Effector CD4-positive, alpha-beta T cell (primary cell): ENCODE measurements at regions not wholly inside any gene's neighbourhood (a gene's known extent, or its start where the extent isn't known, plus 50 kb on each side); places are given as distances from the start of the nearest gene placed in this dataset.
A peak's percentile ranks its signal among the peaks of the same experiment; 100 is the strongest.
"Not testable (repeated sequence)": the region's sequence is repeated elsewhere in the genome, so short reads cannot be mapped to it uniquely, and the experiment has no call there.

ENCODE experiments used
- DNase-seq: peaks from one replicate; pipeline ENCODE4 v3.0.0-alpha.2; 2020

GRCh38 chr1:101121975-101122374 is 96.4 kb upstream of the DPH5 start:
- DNase-seq = no peak

GRCh38 chr1:101121504-101121903 is 95.9 kb upstream of the DPH5 start:
- DNase-seq = no peak

- no peak for DNase-seq
Measured at GRCh38 chr1:101120868-101121267, 95.3 kb upstream of the DPH5 start.

- DNase-seq = no peak
Measured at GRCh38 chr1:101119289-101119688, 93.7 kb upstream of the DPH5 start.

- no peak for DNase-seq
Measured at GRCh38 chr1:101116006-101116405, 90.4 kb upstream of the DPH5 start.

GRCh38 chr1:101115112-101115511 is 89.5 kb upstream of the DPH5 start:
- DNase-seq = no peak

GRCh38 chr1:101114128-101114527 is 88.5 kb upstream of the DPH5 start:
- DNase-seq = not testable (repeated sequence)

GRCh38 chr1:101112051-101112780 is 86.6 kb upstream of the DPH5 start:
- DNase-seq = peak; percentile 73

GRCh38 chr1:101111461-101111860 is 85.9 kb upstream of the DPH5 start:
- no peak for DNase-seq

GRCh38 chr1:101109791-101110190 is 84.2 kb upstream of the DPH5 start:
- no peak for DNase-seq

GRCh38 chr1:101108111-101108500 is 82.5 kb upstream of the DPH5 start:
- DNase-seq = no peak

GRCh38 chr1:101107496-101108110 is 82.0 kb upstream of the DPH5 start:
- DNase-seq = no peak

GRCh38 chr1:101105877-101106276 is 80.3 kb upstream of the DPH5 start:
- DNase-seq = no peak

- no peak for DNase-seq
Measured at GRCh38 chr1:101102426-101103156, 77.0 kb upstream of the DPH5 start.

- no peak for DNase-seq
Measured at GRCh38 chr1:101101360-101101759, 75.8 kb upstream of the DPH5 start.

- DNase-seq = no peak
Measured at GRCh38 chr1:101100674-101101073, 75.1 kb upstream of the DPH5 start.

- no peak for DNase-seq
Measured at GRCh38 chr1:101098907-101099306, 73.3 kb upstream of the DPH5 start.

- DNase-seq = no peak
Measured at GRCh38 chr1:101098327-101098726, 72.7 kb upstream of the DPH5 start.

GRCh38 chr1:101089613-101090338 is 64.2 kb upstream of the DPH5 start:
- DNase-seq = no peak

- no peak for DNase-seq
Measured at GRCh38 chr1:101088431-101088830, 62.8 kb upstream of the DPH5 start.

GRCh38 chr1:101086783-101087182 is 61.2 kb upstream of the DPH5 start:
- DNase-seq = no peak

GRCh38 chr1:101081496-101082488 is 56.2 kb upstream of the DPH5 start:
- peak; percentile 3 for DNase-seq
